Esophagus mucosa (tissue), 1 donor: ENCODE measurements at regions not wholly inside any gene's neighbourhood (a gene's known extent, or its start where the extent isn't known, plus 50 kb on each side); places are given as distances from the start of the nearest gene placed in this dataset.

ENCODE experiments used
- ATAC-seq: fragments of 200-7000 bp; cut with Tn5 transposase; one replicate; pipeline ENCODE4 v1.9.1; 2020
- donor health status: DM: yes; HTN: yes; CAD: no.

DNA sequence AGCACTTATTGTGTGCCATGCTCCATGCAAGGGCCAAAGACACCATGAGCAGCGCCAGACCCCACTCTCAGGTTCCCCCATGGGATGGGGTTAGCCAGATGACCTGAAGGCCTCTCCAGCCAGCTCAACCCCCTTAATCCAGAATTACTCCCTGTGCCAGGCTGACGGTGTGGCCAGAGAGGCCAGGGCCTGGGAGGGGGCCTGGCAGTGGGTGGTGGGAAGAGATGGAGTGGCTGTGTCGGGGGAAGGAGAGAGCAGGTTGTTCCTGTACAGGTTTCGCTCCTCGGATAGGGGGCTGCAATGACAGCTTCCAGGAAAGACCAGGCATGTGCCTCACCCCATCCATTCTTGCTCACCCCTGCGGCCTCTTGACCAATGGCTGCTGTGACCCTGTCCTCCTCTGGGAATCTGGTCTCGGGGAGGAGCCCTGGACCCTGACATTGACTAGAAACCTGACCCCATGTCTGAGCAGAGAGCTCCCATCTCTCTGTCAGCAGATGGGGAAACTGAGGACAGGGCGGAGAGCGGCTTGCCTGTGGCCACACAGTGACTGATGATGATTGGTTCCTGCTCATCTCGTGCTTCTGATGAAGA, 345.3 kb downstream of the MATN1 start:
- ATAC-seq = no peak

GRCh38 chr1:30377230-30378002, 346.0 kb downstream of the MATN1 start:
- ATAC-seq = no peak

- no peak for ATAC-seq
These were observed 347.2 kb downstream of the MATN1 start for GRCh38 chr1:30376054-30376697.

DNA sequence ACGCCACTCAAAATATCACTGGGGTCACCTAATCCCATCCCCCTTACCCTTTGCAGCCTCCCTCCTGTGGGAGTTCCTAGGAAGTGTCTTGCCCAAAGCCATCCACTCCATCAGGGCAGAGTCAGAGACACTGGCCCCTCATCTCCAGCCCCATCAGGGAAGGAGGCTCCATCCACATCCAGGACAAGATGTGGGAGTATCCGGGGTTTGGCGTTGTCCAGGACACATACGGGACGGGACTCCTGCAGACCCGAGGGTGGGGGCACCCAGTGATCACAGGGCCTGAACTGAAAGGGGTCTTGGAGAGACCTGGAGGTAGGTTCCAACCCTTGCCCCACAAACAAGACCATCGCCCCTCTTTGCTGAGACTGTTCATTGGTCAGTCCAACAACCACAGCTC, 348.2 kb downstream of the MATN1 start:
- ATAC-seq = no peak

- ATAC-seq = no peak
These were observed 348.9 kb downstream of the MATN1 start for GRCh38 chr1:30374400-30375070.

GRCh38 chr1:30373471-30374399, 349.6 kb downstream of the MATN1 start:
- ATAC-seq = no peak

DNA sequence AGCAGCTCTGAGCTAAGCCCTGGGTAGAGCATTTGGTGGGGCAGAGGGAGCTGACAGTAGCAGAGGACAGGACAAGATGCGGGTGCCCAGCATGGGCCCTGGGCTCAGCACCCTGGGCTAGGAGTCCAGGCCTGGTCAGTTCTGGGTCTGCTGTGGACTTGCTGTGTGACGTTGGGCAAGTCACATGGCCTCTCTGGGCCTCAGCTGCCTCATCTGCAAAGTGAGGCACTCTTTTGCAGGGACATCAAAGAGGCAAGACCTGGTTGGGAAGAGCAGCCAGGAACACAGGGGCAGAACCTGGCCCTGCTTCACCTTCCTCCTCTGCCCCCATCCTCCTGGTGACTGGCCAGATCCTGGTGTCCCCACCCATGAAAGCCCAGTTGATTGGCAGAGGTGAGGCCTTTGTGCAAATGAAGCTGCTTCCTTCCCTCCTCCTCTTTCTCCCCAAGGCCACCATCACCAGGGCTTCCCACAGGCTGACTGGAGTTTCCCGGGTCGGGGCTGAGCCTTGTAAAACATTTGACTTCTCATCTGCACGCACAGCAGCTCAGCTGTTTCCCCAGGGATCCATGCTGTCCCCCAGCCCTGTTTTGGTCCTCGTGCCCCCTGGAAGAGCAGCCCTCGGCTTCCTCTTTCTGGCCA, 350.5 kb downstream of the MATN1 start:
- ATAC-seq = no peak

DNA sequence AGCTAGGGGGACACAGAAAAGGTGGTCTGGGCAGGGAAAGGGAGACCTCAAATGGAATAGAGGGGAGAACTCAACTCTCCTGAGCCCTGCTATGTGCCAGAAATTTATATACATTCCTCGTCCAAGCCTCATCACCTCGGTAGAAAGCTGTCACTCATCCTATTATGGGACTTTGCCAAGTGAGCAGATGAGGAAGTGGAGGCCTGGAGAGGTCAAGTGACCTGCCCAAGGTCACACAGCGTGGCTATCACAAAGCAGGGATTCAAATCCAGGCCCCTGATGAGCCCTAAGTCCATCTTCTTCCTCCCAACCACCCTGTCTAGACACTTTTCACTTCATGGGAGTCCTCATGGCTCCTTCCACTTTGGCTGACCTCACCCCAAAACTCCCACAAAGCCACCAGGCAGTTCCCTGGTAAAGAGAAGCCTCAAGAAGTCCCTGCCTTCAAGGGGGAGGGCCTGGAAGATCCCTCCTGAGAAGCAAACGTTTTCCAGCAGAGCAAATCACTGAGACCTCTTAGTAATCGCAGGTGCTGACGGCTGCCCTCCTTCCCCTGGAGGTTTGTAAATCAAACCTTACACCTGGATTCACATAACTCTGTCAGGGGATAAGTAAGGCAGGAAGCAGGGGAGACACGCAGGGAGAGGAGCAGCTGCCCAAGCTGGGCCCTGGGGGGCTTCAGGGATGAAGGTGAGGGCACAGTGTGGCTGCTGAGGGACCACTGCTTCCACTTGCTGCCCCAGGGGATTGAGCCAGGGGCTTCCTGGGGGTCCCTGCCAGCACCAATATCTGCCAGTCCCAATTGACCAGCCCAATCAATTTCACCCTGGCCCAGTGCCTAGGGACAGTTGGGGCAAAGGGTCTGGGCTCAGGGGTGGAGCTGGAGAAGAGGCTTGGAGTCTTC, 351.2 kb downstream of the MATN1 start:
- ATAC-seq = no peak

DNA sequence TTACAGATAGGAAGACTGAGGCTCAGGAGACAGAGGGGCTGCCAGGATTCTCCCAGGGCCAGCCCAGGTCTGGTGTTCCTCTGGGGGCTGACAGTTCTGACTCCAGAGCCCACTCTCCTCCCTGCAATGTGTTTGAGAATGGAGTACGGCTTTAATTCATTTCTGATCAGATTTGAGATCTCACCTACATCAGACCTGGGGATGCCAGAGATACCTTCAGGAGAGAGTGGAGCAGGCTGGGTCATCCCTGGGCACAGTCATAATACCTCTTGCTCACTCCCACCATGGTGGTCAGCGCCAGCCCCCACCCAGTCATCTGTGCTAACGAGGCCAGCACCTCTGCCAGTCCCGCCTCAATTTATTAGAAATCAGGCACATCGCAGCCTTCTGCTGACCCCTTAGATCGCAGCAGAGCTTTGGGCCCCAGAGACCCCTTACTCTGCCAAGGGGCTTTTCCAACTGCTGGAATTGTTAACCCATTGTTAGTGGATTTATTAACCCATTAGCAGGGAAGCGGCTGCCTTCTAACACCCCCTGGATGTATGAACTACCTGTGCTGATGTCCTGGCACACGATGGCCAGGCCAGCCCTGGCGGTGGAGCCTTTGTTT, 352.1 kb downstream of the MATN1 start:
- ATAC-seq = no peak

DNA sequence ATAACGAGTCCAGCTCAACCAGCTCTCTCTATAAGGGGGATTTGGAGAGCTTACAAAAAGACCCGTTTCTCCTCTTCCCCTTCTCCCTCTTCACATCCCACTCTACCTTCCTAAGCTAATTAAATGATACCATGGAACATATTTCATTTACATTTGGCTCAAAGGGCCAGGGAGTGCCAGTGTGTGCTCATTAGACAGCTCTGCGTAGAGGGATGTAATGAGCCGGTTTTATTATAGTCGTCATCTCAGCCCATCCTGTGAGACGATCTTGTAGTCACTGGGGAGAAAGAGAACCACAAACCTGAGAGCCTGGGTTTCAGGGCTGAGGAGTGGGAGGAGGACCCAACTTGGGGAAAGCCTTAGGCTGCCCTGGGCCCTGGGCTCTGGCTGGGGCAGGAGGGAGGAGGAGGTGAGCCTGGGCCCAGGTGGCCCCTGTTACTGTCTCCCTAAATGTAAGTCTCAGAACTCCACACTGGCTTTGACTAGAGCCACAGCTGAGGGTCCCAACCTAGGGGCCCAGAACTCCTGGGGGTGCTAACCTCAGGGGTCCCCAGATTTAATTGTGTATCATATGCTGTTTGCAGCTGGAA, 354.6 kb downstream of the MATN1 start:
- no peak for ATAC-seq

DNA sequence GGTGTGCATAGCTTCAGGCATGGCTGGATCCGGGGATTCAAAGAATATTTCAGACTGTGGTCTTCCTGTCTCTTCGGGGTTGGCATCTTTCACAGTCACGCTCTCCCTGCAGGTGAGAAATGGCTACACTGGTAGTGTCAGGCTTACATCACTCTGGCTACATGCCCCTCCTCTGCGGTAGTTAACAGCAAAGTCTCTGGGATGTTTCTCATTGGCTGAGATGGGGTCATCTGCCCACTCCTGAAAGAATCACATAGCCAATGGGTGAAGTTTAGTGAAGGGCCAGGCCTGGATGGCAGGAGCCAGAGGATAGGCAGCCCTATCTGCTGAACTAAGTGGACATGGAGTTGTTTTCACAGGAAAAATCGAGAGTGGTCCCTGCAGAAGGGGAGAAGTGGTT, 356.5 kb downstream of the MATN1 start:
- ATAC-seq = no peak

DNA sequence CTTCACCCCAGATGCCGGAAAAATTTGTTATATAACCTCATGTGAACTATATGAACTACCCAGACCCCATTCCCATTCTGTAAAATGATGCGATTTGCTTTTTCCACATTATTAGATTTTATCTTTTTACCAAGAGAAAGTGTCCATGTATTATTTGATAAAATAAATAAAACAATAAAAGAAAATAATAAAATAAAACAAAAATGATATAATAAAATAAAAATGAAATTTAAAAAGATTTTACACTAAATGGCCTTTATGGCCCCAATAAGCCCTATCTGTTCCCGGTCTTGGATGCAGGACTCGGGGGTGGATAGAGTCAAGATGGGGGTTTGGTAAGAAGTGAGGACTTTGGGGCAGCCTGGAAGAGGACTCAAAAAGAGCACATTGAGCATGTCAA, 357.2 kb downstream of the MATN1 start:
- no peak for ATAC-seq

DNA sequence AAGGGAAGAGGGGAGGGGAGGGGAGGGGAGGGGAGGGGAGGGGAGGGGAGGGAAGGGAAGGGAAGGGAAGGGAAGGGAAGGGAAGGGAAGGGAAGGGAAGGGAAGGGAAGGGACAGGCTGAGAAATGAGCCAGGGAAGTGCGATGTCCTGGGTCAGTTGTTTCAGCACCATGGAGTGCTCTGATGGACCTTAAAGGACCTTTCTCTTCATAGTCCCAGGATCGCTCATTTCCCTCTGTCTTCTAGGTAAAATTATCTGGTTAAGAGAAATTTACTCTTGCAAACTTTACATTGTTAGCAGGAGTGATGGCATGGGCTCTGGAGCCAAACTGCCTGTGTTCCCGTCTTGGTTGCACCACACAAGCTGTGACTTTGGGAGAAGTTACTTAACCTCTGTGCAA, 357.8 kb downstream of the MATN1 start:
- no peak for ATAC-seq

DNA sequence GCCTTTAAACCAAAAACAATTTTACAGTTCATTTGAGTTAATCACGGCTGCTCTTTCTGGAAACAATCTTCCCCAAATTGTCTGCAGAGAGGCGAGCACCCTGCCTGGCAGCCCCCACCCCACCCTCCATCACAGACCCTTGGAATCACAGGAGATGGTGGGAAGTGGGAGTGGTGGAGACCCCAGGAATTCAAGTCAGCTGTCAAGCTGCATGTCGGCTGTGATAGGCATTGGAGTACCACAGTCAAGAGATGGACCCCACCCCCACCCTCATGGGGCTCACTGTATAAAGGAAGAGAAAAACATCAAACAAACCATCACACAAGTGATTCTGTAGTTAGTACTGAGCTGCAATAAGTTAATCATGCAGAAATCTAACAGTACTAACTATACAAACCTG, 360.4 kb downstream of the MATN1 start:
- no peak for ATAC-seq

DNA sequence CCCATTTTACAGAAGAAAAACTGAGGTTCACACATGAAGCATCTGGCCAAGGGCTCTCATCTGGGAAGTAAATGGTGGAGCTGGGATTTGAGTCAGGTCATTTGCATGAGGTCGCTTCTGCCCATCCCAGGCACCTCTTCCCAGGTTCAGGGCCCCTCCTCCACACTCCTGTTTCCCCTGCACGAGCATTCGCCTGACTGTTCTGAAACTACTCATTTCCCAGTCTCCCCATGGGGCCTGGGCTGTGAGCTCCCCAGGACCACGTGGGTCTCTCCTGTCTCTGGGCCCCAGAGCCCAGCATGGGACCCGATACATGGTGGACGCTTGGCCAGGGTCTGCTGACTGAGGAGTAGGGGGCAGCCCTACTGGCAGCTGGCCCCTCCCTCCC, 360.8 kb downstream of the MATN1 start:
- ATAC-seq = no peak

- peak; percentile 33 for ATAC-seq
These were observed 361.3 kb downstream of the MATN1 start for GRCh38 chr1:30361890-30362602.

GRCh38 chr1:30360753-30361152, 362.6 kb downstream of the MATN1 start:
- ATAC-seq = no peak

- no peak for ATAC-seq
These were observed 363.1 kb downstream of the MATN1 start for GRCh38 chr1:30360281-30360680.

GRCh38 chr1:30359539-30360220, 363.7 kb downstream of the MATN1 start:
- ATAC-seq = no peak
